HUES64 (cell line): ENCODE measurements at regions not wholly inside any gene's neighbourhood (a gene's known extent, or its start where the extent isn't known, plus 50 kb on each side); places are given as distances from the start of the nearest gene placed in this dataset.

Experiments used
- H3K27ac ChIP-seq: 2 replicates; pipeline ENCODE4 v1.7.0; 2013; ENCODE audit warnings: low read depth, low read length, inconsistent platforms
- H3K27me3 ChIP-seq: 2 replicates; pipeline ENCODE4 v1.6.1; 2013; ENCODE audit warnings: mild to moderate bottlenecking, low read length; ENCODE audit not compliant: insufficient read depth
- H3K36me3 ChIP-seq: 2 replicates; pipeline ENCODE4 v1.6.1; 2013; ENCODE audit warnings: mild to moderate bottlenecking, low read length; ENCODE audit not compliant: insufficient read depth
- H3K4me1 ChIP-seq: 2 replicates; pipeline ENCODE4 v1.6.1; 2013; ENCODE audit warnings: mild to moderate bottlenecking, low read length, moderate library complexity; ENCODE audit not compliant: insufficient read depth
- H3K4me3 ChIP-seq: 2 replicates; pipeline ENCODE4 v1.5.1; 2013; ENCODE audit warnings: mild to moderate bottlenecking, low read length, moderate library complexity
- H3K9ac ChIP-seq: 2 replicates; pipeline ENCODE4 v1.6.1; 2013; ENCODE audit warnings: mild to moderate bottlenecking, low read depth, low read length
- H3K9me3 ChIP-seq: 2 replicates; pipeline ENCODE4 v1.6.1; 2013; ENCODE audit warnings: low read depth, low read length; ENCODE audit not compliant: insufficient read depth
- WGBS: fragments of 150-250, 120-280 bp; methylation state at CpG from one replicate; pipeline ENCODE4 v1.1.7; 2013; ENCODE audit warnings: missing lambda C conversion rate; 5-methylcytosine and 5-hydroxymethylcytosine counted together

- Histone ChIP-seq H3K27me3 (no peaks in the 10 kb centered on the region), H3K9ac (no peak overlapping the region; the same call in 1 of the 2 replicates), H3K36me3 (no peaks in the 10 kb centered on the region), H3K9me3 (no peaks in the 10 kb centered on the region), H3K4me3 (peak overlapping the region; percentile 26), H3K27ac (peak overlapping the region; percentile 85), H3K4me1 (peaks cover 42% of the 10 kb centered on the region)
- 53% methylated on average over 3 of the region's 3 CpGs for WGBS
Measured at GRCh38 chr3:110165370-110165743, 828.0 kb upstream of the DPPA4 start.

GRCh38 chr3:110165753-110166152, 828.4 kb upstream of the DPPA4 start:
- Histone ChIP-seq H3K9me3 (no peaks in the 10 kb centered on the region), H3K4me1 (peaks cover 42% of the 10 kb centered on the region), H3K9ac (no peak overlapping the region), H3K36me3 (no peaks in the 10 kb centered on the region), H3K4me3 (peak overlapping the region; percentile 26), H3K27ac (peak overlapping the region; percentile 85), H3K27me3 (no peaks in the 10 kb centered on the region)
- WGBS: 39% methylated on average over 6 of the region's 8 CpGs

- Histone ChIP-seq H3K4me1 (peaks cover 42% of the 10 kb centered on the region), H3K27me3 (no peaks in the 10 kb centered on the region), H3K4me3 (no peak overlapping the region), H3K27ac (peak overlapping the region; percentile 5; the same call in 1 of the 2 replicates), H3K9ac (no peak overlapping the region), H3K36me3 (no peaks in the 10 kb centered on the region), H3K9me3 (no peaks in the 10 kb centered on the region)
- WGBS: no CpG with 5 or more reads among the region's 1 CpG
Measured at GRCh38 chr3:110166791-110167190, 829.4 kb upstream of the DPPA4 start.

- H3K27me3 ChIP-seq: no peaks in the 10 kb centered on the region
- H3K4me1 ChIP-seq: peaks cover 10% of the 10 kb centered on the region; the same call in 1 of the 2 replicates
- no peak overlapping the region for H3K4me3 ChIP-seq
- H3K27ac ChIP-seq: no peak overlapping the region
- 96% methylated on average over 2 of the region's 2 CpGs for WGBS
- no peaks in the 10 kb centered on the region for H3K36me3 ChIP-seq
- no peak overlapping the region for H3K9ac ChIP-seq
- H3K9me3 ChIP-seq: no peaks in the 10 kb centered on the region
Measured at GRCh38 chr3:110174908-110175307, 837.6 kb upstream of the DPPA4 start.

- 92% methylated on average over 2 of the region's 2 CpGs for WGBS
- H3K4me1 ChIP-seq: peaks cover 10% of the 10 kb centered on the region; the same call in 1 of the 2 replicates
- no peak overlapping the region for H3K9ac ChIP-seq
- H3K9me3 ChIP-seq: no peaks in the 10 kb centered on the region
- no peak overlapping the region for H3K27ac ChIP-seq
- no peaks in the 10 kb centered on the region for H3K36me3 ChIP-seq
- no peak overlapping the region for H3K4me3 ChIP-seq
- H3K27me3 ChIP-seq: no peaks in the 10 kb centered on the region
Measured at GRCh38 chr3:110178965-110179364, 841.6 kb upstream of the DPPA4 start.

- Histone ChIP-seq H3K27ac (no peak overlapping the region), H3K9ac (no peak overlapping the region), H3K4me3 (no peak overlapping the region)
Measured at GRCh38 chr3:110180733-110181132, 843.4 kb upstream of the DPPA4 start.

GRCh38 chr3:110181226-110181625, 843.9 kb upstream of the DPPA4 start:
- Histone ChIP-seq H3K9me3 (no peaks in the 10 kb centered on the region), H3K4me3 (no peak overlapping the region), H3K9ac (no peak overlapping the region), H3K27ac (no peak overlapping the region), H3K27me3 (no peaks in the 10 kb centered on the region), H3K4me1 (peaks cover 10% of the 10 kb centered on the region; the same call in 1 of the 2 replicates), H3K36me3 (no peaks in the 10 kb centered on the region)
- WGBS: 100% methylated on average over 3 of the region's 3 CpGs

More at GRCh38 chr3:110180733-110181132, 843.4 kb upstream of the DPPA4 start:
- no peaks in the 10 kb centered on the region for H3K9me3 ChIP-seq
- H3K4me1 ChIP-seq: peaks cover 10% of the 10 kb centered on the region; the same call in 1 of the 2 replicates
- H3K27me3 ChIP-seq: no peaks in the 10 kb centered on the region
- H3K36me3 ChIP-seq: no peaks in the 10 kb centered on the region
- 90% methylated on average over 4 of the region's 4 CpGs for WGBS

GRCh38 chr3:110184536-110184935, 847.2 kb upstream of the DPPA4 start:
- H3K4me3 ChIP-seq: no peak overlapping the region
- H3K9me3 ChIP-seq: peaks cover 4% of the 10 kb centered on the region; the same call in 1 of the 2 replicates
- H3K4me1 ChIP-seq: no peaks in the 10 kb centered on the region; the same call in 1 of the 2 replicates
- H3K9ac ChIP-seq: no peak overlapping the region
- H3K36me3 ChIP-seq: no peaks in the 10 kb centered on the region
- H3K27me3 ChIP-seq: no peaks in the 10 kb centered on the region
- H3K27ac ChIP-seq: no peak overlapping the region
- WGBS: no CpG with 5 or more reads among the region's 1 CpG

- Histone ChIP-seq H3K36me3 (no peaks in the 10 kb centered on the region), H3K4me1 (no peaks in the 10 kb centered on the region), H3K9ac (no peak overlapping the region), H3K4me3 (no peak overlapping the region), H3K9me3 (peaks cover 10% of the 10 kb centered on the region; the same call in 1 of the 2 replicates), H3K27me3 (no peaks in the 10 kb centered on the region), H3K27ac (no peak overlapping the region)
- 97% methylated on average over 2 of the region's 2 CpGs for WGBS
Measured at GRCh38 chr3:110193074-110193473, 855.7 kb upstream of the DPPA4 start.

GRCh38 chr3:110198717-110199587, 861.6 kb upstream of the DPPA4 start:
- H3K27ac ChIP-seq: no peak overlapping the region
- 91% methylated on average over 12 of the region's 12 CpGs for WGBS
- H3K9me3 ChIP-seq: no peaks in the 10 kb centered on the region; the same call in 1 of the 2 replicates
- H3K9ac ChIP-seq: no peak overlapping the region
- H3K4me1 ChIP-seq: no peaks in the 10 kb centered on the region
- H3K4me3 ChIP-seq: no peak overlapping the region
- H3K27me3 ChIP-seq: no peaks in the 10 kb centered on the region
- no peaks in the 10 kb centered on the region for H3K36me3 ChIP-seq

- Histone ChIP-seq H3K4me3 (no peak overlapping the region), H3K27me3 (no peaks in the 10 kb centered on the region), H3K9ac (no peak overlapping the region), H3K36me3 (no peaks in the 10 kb centered on the region), H3K4me1 (no peaks in the 10 kb centered on the region), H3K9me3 (no peaks in the 10 kb centered on the region; the same call in 1 of the 2 replicates), H3K27ac (no peak overlapping the region)
- 96% methylated on average over 2 of the region's 2 CpGs for whole genome bisulfite sequencing
Measured at GRCh38 chr3:110199588-110199943, 862.2 kb upstream of the DPPA4 start.
